Activated CD8-positive, alpha-beta memory T cell treated with anti-CD3 and anti-CD28 coated beads for 24 hours (primary cell): ENCODE measurements at regions not wholly inside any gene's neighbourhood (a gene's known extent, or its start where the extent isn't known, plus 50 kb on each side); places are given as distances from the start of the nearest gene placed in this dataset.
"Not testable (repeated sequence)": the region's sequence is repeated elsewhere in the genome, so short reads cannot be mapped to it uniquely, and the experiment has no call there.

Experiments used
- DNase-seq: peaks from one replicate; pipeline ENCODE4 v3.0.0-alpha.2; 2020

DNA sequence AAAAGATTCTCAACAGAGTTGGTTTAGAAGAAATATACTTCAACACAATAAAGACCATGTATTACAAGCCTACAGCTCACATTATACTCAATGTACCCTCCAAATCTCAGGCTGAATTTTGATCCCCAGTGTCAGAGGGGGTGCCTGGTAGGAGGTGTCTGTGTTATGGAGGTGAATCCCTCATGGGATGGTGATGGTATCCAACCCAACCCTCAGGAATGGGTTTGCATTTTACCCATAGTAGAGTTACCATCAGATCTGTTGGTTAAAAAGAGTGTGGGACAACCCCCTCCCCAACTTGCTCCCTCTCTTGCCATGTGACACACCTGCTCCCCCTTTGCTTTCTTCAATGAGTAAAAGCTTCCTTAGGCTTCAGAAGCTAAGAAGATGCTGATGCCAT is 205.5 kb downstream of the POTEM start:
- not testable (repeated sequence) for DNase-seq

DNA sequence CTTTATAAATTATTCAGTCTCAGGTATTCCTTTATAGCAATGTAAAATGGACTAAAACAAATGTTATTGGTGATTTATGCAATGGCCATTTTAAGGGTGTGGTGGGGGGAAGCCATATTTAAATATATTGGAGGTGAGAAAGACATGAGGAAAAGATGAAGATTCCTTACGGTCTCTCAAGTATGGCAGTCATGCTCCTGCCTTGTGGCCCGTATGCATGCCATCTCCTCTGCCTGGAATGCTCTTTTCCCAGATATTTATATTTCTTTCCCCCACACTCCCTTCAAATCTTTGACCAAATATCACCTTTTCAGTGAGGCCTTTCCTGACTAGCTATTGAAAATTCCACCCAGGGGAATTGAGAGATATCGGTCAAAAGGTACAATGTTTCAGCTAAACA is 206.0 kb downstream of the POTEM start:
- not testable (repeated sequence) for DNase-seq

DNA sequence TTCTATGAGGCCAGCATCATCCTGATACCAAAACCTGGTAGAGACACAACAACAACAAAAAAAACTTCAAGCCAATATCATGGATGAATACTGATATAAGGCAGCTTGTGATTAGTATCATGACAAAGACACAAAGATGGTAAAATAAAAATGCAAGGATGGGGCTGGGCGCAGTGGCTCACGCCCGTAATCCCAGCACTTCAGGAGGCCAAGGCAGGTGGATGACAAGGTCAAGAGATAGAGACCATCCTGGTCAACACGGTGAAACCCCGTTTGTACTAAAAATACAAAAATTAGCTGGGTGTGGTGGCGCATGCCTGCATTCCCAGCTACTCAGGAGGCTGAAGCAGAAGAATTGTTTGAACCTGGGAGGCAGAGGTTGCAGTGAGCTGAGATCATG is 210.2 kb downstream of the POTEM start:
- not testable (repeated sequence) for DNase-seq

GRCh38 chr14:19180297-19180696 is 213.1 kb downstream of the POTEM start:
- not testable (repeated sequence) for DNase-seq

DNA sequence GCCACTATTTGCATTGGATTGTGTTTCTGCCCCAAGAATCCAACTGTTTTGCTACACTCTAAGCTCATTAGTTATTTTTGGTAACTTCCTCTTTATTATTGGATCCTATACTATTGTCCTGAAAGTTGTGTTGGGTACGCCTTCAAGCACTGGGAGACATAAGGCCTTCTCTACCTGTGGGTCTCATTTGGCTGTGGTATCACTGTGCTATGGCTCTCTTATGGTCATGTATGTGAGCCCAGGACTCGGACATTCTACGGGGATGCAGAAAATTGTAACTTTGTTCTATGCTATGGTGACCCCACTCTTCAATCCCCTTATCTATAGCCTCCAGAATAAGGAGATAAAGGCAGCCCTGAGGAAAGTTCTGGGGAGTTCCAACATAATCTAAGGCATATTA is 213.6 kb downstream of the POTEM start:
- DNase-seq: not testable (repeated sequence)

DNA sequence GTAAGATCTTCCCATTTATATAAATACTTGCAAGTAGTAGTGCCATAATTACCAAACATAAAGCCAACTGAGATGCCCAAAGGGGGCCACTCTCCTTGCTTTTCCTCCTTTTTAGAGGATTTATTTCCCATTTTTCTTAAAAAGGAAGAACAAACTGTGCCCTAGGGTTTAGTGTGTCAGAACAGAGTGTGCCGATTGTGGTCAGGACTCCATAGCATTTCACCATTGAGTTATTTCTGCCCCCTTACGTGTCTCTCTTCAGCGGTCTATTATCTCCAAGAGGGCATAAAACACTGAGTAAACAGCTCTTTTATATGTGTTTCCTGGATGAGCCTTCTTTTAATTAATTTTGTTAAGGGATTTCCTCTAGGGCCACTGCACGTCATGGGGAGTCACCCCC is 227.9 kb downstream of the POTEM start:
- DNase-seq: not testable (repeated sequence)

DNA sequence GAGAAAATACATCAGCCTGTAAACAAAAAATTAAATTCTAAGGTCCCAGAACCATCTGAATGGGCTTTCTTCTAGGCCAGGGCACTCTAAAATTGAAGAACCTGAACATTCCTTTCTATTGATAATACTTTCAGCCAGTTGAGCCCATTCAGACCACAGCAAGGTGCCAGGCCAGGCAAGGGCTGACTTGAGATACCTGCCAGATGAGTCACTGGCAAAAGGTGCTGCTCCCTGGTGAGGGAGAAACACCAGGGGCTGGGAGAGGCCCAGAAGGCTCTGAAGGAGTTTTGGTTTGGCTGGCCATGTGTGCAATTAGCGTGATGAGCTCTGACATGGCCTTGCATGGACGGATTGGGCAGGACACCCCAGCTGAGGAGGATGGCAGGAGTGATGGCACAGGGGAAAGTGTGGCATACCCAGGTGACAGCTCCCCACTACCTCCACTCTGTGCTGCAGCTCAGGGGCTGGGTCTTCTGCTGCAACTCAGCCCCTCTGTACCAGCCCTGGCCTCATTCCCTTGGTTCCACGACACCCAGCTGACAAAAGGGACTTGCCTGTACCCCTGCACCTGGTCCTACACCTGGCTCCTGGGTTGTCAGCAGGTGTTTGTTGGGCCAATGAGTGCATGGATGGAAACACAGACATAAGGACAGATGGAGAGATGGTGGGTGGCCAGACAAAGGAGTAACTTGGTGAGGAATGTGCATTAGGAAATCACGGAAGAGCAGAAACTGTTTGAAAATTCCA is 230.4 kb downstream of the POTEM start:
- DNase-seq: not testable (repeated sequence)

- not testable (repeated sequence) for DNase-seq
Observed at GRCh38 chr14:19198341-19198740, 231.1 kb downstream of the POTEM start.

- DNase-seq: not testable (repeated sequence)
Observed at GRCh38 chr14:19201394-19202052, 232.6 kb downstream of the POTEG start.

- DNase-seq: not testable (repeated sequence)
Observed at GRCh38 chr14:19202053-19202442, 232.1 kb downstream of the POTEG start.

DNA sequence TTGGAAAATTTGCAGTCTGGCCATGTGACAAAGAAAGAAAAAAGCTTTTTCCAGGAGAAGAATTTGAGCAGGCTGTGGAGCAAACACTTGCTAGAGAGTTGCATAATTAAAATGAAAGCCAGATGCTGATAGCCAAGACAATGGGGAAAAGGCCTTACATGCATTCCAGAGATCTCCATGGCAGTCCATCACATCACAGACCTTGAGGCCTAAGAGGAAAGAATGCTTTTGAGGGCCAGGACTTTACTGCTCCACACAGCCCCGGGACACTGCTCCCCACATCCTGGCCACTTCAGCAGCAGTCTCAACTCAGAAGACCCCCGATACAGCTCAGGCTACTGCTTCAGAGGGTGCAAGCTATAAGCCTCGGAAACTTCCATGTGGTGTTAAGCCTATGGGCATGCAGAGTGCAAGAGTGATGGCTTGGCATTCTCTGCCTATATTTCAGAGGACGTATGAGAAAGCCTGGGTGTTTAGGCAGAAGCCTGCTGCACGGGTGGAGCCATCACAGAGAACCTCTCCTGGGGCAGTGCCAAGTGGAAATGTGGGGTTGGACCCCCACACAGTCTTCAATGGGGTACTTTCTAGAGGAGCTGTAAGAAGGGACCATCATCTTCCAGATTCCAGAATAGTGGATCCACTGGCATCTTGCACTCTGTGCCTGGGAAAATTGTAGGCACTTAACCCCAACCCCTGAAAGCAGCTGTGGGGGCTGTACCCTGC is 230.7 kb downstream of the POTEG start:
- DNase-seq: not testable (repeated sequence)

- DNase-seq: not testable (repeated sequence)
Observed at GRCh38 chr14:19204827-19205226, 229.3 kb downstream of the POTEG start.

DNA sequence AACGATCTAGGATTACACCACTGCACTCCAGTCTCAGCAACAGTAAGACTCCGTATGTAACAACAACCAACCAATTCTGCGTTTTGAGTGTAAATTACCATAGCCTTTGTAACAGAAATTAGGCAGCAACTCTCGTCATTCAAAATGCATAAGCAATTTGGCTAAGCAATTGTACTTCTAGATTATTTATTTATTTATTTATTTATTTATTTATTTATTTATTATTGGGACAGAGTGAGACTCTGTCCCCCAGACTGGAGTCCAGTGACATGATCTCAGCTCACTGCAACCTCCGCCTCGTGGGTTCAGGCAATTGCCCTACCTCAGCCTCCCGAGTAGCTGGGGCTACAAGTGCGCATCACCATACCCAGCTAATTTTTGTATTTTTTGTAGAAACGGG is 217.7 kb downstream of the POTEG start:
- not testable (repeated sequence) for DNase-seq

GRCh38 chr14:19219423-19219822 is 214.7 kb downstream of the POTEG start:
- not testable (repeated sequence) for DNase-seq

DNA sequence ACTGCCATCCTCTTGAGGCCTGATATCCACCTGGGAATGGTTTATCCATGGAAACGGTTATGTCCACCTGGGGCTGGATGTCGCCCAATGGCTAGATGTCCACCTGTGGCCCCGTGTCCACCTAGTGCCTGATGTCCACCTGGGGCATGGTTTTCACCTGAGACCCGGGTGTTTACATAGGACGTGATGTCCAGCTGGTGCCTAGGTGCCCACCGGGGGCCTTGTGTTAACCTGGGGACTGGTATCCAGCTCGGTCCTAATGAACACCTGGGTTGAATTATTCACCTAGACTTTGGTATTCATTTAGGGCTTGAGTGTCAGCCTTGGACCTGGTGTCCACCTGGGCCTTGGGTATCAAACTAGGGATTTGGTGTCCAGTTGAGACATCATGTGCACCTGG is 202.7 kb downstream of the POTEG start:
- DNase-seq: not testable (repeated sequence)

- not testable (repeated sequence) for DNase-seq
Observed at GRCh38 chr14:19234059-19234458, 200.1 kb downstream of the POTEG start.

DNA sequence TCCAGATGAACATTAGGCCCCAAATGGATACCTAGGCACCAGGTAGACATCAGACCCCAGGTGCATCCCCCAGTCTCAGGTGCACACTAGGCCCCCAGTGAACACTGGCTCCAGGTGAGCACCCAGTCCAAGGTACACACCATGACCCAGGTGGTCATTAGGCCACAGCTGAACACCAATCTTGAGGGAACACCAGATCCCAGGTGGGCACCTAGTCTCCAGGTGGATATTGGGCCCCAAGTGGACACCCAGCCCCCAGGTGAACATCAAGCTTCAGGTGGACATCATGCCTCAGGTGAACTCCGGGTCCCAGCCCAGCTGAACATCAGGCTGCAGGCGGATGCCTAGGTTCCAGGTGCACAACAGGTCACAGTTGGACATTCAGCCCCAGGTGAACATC is 196.5 kb downstream of the POTEG start:
- not testable (repeated sequence) for DNase-seq

- not testable (repeated sequence) for DNase-seq
Observed at GRCh38 chr14:19238584-19238983, 195.6 kb downstream of the POTEG start.

DNA sequence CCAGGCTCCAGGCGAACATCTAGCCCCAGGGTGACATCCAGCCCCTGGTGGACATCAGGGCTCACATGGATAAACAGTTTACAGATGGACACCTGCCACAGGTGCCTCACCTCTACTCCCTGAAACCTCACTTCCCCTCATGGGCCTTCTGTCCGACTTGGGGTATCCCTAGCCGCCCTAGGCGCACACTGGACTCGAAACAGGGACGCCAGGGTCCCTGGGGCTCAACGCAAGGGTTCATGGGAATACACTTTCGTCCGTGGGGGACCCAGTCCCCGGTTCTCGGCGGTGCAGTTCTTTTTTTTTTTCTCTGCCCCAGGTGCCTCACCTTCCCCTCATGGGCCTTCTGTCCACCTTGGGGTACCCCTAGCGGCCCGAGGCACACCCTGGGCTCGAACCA is 194.2 kb downstream of the POTEG start:
- DNase-seq: not testable (repeated sequence)

- not testable (repeated sequence) for DNase-seq
Observed at GRCh38 chr14:19240387-19240786, 193.8 kb downstream of the POTEG start.

- not testable (repeated sequence) for DNase-seq
Observed at GRCh38 chr14:19241451-19241850, 192.7 kb downstream of the POTEG start.

GRCh38 chr14:19242529-19242928 is 191.6 kb downstream of the POTEG start:
- DNase-seq: not testable (repeated sequence)

GRCh38 chr14:19266908-19267307 is 167.2 kb downstream of the POTEG start:
- DNase-seq: not testable (repeated sequence)

DNA sequence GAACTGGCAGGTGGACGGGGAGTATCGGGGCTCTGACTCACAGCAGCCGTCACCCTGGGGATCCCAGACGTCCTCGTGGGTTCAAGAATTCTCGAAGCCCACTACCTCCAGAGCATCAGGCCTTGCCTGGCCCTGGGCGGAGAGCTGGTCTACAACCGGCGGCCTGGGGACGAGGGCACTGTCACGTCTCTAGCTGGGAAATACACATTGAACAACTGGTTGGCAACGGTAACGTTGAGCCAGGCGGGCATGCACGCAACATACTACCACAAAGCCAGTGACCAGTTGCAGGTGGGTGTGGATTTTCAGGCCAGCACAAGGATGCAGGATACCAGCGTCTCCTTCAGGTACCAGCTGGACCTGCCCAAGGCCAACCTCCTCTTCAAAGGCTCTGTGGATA is 166.5 kb downstream of the POTEG start:
- peak; percentile 54 for DNase-seq
